HG02798 (cell line): ENCODE measurements at regions not wholly inside any gene's neighbourhood (a gene's known extent, or its start where the extent isn't known, plus 50 kb on each side); places are given as distances from the start of the nearest gene placed in this dataset.
"Not testable (repeated sequence)": the region's sequence is repeated elsewhere in the genome, so short reads cannot be mapped to it uniquely, and the experiment has no call there.

ENCODE experiments used
- ATAC-seq: cut with Tn5 transposase; IDR thresholded peaks from one replicate; pipeline ENCODE4 v1.9.1; 2021; ENCODE audit warnings: mild to moderate bottlenecking; ENCODE audit not compliant: unreplicated experiment, poor library complexity

GRCh38 chr2:58720033-58720769, 479.1 kb upstream of the FANCL start:
- no peak for ATAC-seq

DNA sequence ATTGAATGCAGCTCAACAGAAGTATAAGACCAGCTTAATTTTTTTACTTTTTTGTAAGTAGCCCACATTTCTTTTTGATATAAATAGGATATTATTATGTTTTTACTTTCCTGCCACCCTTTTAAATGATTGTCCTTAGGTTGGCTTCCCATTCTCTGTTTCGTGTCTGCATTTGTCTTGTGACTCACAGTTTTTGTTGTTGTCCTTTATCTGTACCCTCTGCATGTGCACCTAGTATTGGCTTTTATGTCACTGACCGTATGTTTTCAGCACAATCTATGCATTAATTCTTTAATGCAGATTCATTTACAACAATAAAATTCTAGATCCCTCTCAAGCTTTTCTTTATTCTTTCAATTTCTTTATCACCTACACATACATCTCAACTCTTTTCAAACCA, 474.2 kb upstream of the FANCL start:
- no peak for ATAC-seq

DNA sequence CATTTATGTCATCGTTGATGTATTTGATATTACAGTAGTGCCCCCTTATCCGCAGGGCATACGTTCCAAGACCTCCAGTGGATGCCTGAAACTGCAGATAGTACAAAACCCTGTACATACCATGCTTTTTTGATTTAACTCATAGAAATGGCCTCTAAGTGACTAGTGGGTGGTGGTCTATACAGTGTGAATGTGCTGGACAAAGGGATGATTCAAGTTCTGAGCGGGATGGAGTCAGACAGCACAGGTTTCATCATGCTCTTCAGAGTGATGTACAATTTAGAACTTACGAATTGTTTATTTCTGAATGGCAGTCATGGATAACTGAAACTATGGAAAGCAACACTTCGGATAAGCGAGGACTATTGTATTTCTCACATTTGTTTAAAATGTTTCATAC, 473.1 kb upstream of the FANCL start:
- no peak for ATAC-seq

GRCh38 chr2:58710795-58711279, 469.7 kb upstream of the FANCL start:
- no peak for ATAC-seq

DNA sequence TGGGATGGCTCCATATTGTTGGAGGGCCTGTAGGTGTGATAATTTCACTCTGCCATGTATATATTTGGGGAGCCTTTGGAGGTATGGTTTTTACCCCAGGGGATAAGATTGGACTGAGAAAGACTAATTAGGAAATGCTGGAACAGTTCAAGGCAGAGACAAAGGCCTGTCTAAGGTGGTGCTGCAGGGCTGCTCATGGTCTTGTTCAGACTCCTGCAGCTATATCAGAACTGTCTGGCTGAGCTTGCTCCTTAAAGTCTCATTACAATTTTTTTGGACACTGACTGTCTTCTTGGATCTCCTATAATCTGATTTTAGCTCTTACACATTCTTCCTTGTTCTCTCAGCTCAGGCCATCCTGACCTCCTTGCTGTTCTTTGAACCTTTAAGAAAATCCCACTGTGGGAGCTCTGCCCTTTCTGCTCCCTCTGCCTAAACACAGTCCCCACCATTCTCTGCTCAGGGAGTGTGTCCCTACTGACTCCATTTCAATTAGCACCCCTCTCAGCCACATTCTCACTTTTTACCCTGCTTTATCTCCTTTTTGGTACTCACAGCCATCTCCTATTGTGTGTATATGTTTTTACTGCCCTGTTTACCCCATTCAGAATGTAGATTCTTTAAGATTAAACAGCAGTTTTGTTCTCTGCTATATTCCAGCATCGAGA, 468.7 kb upstream of the FANCL start:
- no peak for ATAC-seq

GRCh38 chr2:58709274-58709673, 468.1 kb upstream of the FANCL start:
- ATAC-seq, result no peak

- no peak for ATAC-seq
These were observed 467.4 kb upstream of the FANCL start for GRCh38 chr2:58708565-58708964.

DNA sequence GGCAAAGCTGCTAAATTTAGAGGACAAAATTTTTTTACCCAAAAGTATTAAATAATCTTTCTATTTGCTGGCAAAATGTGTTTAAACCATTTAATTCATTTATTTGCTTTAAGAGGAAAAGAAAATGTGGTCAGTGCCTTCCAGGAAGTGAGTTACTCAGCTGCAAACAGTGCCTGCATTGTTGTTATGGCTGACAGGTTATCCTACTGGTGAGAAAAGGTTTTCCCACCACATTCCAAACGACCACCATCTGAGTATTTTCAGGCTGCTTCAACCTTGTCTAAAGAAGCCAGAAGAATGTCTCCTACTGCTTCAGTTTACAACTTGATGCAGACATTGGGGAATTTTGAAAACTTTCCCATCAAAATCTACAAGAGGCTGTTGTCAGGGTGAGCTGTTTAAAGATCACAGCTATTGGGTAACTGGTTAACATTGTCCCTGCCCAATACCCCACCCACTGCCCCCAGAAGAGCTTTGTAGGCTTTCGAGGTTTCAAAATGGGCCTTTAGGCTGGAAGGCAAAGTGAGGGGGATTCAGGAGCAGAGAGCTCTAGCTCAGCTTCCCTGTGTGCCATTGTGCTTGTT, 461.3 kb upstream of the FANCL start:
- no peak for ATAC-seq

GRCh38 chr2:58701688-58702301, 460.7 kb upstream of the FANCL start:
- ATAC-seq, result peak; percentile 57

- ATAC-seq, result no peak
These were observed 459.5 kb upstream of the FANCL start for GRCh38 chr2:58700591-58700990.

- no peak for ATAC-seq
These were observed 458.3 kb upstream of the FANCL start for GRCh38 chr2:58699411-58699810.

DNA sequence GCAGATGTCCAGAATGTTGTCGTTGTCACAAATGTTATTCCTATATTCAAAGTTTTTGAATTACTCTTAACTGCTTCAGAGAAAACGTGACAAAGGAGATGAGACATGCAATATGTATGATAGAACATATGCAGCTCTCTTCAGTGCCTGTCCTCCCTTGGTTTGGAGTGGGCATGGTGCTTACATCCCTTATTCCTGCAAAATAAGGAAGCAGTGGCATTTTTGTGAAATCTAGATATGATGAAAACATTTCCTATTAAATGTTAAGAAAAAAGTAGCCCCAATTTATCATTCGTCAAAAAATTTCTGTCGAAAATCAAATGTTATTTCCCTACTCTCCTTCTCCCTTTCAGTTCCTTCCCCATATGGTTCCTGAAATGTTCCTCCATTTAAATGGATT, 457.5 kb upstream of the FANCL start:
- ATAC-seq, result no peak

DNA sequence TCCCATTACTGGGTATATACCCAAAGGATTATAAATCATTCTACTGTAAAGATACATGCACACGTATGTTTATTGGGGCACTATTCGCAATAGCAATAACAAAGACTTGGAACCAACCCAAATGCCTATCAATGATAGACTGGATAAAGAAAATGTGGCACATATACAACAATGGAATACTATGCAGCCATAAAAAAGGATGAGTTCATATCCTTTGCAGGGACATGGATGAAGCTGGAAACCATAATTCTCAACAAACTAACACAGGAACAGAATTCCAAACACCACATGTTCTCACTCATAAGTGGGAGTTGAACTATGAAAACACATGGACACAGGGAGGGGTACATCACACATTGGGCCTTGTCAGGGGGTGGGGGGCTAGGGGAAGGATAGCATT, 453.0 kb upstream of the FANCL start:
- ATAC-seq, result not testable (repeated sequence)

- not testable (repeated sequence) for ATAC-seq
These were observed 449.9 kb upstream of the FANCL start for GRCh38 chr2:58691041-58691440.

DNA sequence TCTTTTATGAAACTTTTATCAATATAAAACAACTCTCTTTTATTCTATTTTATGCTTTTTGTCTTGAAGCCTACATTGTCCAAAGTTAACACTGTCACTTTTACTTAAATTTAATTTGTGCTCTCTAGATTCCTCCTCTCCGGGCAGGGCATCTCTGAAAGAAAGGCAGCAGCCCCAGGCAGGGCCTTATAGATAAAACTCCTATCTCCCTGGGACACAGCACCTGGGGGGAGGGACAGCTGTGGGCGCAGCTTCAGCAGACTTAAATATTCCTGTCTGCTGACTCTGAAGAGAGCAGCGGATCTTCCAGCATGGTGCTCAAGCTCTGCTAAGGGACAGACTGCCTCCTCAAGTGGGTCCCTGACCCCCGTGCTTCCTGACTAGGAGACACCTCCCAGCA, 447.7 kb upstream of the FANCL start:
- ATAC-seq, result no peak

GRCh38 chr2:58686776-58687175, 445.7 kb upstream of the FANCL start:
- no peak for ATAC-seq

- no peak for ATAC-seq
These were observed 439.7 kb upstream of the FANCL start for GRCh38 chr2:58680755-58681310.

- ATAC-seq, result no peak
These were observed 436.6 kb upstream of the FANCL start for GRCh38 chr2:58677748-58678147.

GRCh38 chr2:58671675-58672074, 430.6 kb upstream of the FANCL start:
- ATAC-seq, result no peak

DNA sequence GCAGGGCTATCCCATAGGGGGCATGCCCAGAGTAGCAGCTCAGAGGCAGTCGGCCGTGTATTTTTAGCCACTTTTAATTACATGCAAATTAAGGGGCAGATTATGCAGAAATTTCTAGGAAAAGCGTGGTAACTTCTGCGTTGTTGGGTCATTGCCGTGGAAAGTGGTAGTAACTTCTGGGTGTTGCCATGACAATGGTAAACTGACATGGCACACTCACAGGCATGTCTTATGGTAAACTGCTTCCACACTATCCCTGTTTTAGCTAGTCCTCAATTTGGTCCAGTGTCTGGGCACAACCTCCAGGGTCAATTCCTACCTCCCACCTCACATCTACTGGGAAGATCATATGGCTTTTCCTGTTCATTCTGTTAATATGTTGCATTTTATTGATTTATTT, 428.9 kb upstream of the FANCL start:
- no peak for ATAC-seq
